ENCODE measurements at regions not wholly inside any gene's neighbourhood (a gene's known extent, or its start where the extent isn't known, plus 50 kb on each side); places are given as distances from the start of the nearest gene placed in this dataset.

DNA sequence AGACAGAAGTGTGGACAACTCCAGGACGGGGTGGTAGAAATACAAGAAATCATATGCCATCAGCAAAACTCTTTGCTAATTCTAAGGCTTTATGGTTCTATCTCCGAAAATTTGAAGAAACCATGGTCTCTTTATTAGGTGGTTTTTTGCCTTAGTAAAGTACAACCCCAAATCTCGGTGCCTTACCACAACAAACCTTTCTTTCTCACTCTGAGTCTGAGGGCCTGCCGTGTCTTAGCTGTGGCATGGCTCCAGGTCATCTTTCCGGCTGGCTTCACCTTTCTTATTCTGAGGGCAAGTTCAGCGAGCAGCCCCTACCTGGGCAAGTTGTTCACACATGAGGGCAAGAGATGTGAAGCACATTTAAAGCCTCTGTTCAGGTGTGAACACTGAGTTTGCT, 280.6 kb downstream of the TTLL7 start:
- no peak for DNase-seq

DNA sequence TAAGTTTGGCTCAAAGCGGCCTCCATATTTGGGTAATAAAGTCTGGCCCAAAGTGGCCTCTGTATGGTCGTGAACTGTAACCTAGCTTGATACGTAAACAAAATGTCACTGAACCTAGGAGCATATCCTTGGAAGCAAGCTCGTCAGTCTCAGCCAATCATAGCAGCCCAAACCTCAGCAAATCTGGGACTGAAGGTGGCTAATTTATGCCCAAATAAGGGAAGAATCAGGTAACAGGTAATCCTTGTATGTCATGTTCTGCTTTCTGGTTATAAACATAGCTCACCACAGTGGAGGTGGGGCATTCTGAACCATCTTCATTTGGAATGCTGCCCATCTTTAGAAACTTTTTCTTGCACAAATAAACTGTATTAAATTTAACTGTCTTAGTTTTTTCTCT, 281.1 kb downstream of the TTLL7 start:
- DNase-seq: no peak

DNA sequence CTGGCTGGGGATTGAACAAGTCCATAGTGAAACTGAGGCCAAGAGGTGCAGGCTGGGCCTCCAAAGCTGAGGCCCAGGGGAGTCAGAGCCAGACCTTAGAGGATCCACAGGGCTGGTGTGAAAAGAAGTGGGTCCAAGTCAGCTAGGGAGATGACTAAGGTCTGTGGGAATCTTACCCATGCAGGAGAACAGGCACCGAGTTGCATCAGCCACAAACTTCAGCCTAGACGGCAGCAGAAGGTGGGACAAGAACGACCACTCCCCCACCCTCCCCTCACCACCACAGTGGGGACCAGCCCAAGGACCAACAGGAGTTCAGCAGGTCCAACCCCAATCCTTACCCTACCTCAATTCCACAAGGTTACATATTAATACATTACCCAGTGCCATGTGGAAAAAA, 282.3 kb downstream of the TTLL7 start:
- no peak for DNase-seq

DNA sequence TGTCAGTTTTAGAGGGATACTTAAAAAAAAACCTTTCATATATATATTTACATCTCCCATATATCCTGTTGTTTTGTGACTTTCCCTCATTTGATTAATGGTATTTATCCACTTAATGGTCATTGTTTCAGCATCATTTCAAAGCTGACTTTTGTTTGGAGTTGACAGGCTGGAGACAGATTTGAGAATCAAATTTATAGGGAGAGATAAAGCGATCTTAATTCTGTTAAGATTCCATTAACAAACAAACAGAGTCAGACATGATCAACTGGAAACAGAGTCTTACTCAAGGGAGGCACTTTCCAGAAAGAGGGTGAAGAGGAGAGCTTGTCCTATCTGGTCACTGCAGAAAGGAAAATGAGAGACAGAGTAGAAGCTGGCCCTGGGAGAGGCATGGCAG, 283.4 kb downstream of the TTLL7 start:
- no peak for DNase-seq

DNA sequence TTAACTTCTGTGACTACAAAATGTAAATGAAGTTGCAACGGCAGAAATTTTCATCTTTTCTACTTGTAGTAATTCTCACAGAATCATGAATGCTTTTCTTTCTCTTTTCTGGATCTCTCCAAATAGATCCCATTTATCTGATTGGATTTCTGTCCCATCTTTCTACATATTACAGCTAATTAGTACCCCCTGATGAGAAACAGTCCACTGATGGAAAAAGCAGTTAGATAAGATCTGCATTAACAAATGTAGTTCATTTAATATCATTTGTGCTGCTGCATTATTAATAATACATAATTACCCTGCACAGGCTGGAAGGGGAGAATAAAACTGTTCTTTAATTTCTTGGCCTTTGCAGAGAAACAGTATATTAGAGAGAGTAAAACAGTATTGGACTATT, 289.3 kb downstream of the TTLL7 start:
- DNase-seq: no peak

DNA sequence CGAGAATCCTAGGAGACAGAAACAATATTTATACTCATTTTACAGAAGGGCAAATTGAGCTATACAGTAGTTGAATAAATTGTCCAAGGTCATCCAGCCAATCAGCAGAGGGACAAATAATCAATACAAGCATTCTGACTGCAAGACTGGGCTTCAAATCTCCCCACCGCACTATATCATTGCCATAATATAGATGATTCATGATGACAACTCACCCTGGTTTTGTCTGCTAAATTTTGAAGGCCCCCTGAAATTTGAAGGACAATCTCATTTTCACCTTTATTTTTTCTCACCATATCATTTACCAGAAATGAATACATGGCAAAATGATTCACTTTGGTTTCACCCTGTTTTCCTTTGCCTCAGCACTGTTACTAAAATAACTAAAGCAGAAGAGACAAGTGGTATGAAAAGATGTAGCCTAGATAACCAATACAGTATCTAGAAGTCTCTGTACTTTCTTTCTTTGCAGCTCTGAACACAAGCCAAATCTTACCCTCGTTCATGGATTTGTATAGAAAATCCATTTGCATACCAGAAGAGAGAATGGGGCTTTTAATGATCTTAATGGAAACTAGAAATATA, 292.5 kb downstream of the TTLL7 start:
- DNase-seq: no peak

DNA sequence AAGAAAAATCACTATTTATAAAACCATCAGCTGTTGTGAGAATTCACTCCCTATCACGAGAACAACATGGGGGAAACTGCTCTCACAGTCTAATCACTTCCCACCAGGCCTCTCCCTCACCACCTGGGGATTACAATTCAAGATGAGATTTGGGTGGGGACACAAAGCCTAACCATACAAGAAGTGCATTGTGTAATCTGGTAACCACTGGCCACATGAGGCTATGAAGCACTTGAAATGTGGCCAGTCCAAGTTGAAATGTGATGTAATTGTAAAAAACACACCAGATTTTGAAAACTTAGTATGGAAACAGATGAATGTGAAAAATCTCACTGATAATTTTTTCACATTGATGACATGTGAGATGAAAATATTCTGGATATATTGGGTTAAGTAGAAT, 293.8 kb downstream of the TTLL7 start:
- DNase-seq: no peak

DNA sequence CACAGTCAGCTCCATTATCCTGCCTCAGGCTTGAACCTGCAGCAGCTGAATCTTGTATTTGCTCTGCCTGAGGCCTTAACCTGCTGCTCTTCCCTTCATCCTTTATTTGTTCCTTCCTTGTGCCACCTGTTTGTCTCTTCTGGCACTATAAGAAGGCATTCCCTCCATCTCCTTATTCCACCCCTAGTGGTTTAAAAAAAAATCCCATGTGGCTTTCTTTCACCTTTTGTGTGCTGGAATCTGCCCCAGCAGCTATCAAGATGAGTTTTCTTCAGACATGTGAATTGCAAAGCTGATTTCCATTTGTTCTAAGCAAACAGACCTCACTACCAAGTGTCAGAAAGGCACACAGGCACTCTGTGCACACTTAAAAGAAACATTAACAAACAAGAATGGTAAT, 294.6 kb downstream of the TTLL7 start:
- no peak for DNase-seq

DNA sequence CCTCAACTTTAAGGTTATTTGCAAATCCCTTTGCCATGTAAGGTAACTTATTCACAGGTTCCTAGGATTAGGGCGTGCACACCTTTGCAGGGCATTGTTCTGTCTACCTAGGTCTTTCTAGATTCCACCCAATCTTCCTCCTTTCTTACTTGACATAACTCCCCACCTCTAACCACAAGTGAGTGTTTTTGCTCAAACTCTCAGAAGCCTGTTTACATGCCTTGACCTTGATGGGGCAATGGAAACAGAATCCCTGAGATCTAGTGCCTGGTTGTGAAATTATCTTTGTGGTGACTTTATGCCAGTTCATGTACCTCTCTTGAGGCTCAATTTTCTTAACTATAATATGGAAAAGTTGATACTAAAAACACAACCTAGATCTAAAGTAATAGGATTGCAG, 296.6 kb downstream of the TTLL7 start:
- no peak for DNase-seq

DNA sequence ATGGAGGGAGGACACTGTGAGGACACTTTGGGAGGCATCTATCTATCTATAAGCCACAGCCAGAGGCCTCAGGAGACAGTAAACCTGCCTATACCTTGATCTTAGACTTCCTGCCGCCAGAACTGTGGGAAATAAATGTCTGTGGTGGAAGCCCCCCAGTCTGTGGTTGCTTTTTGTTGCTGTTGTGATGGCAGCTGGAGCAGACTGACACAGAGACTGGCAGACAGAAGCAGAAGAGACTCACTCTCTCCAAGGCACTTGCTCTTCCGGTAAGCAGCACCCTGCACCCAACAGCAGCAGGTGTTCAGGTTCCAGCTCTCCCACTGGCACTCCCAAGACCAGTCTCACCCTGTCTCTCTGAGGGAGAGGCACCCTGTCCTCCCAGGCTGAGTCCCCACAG, 297.6 kb downstream of the TTLL7 start:
- DNase-seq: no peak

DNA sequence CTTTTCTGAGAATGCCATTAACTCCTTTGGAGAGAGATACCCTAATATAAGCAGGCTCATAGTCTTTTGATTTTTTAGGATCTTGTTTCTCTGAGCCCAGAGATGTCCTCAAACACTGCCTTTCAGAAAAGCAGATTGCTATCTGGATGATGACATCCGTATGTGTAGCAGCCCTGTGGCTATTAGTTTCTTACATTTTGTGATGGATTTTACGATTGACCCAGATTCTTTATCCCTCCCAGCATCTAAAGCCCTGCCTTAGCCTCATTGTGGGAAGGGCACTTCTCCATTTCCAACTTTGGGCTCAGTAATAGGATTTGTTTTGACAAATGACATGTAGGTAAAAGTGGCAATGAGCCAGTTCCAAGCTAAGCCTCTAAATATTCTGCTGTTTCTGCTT, 300.3 kb downstream of the TTLL7 start:
- no peak for DNase-seq

DNA sequence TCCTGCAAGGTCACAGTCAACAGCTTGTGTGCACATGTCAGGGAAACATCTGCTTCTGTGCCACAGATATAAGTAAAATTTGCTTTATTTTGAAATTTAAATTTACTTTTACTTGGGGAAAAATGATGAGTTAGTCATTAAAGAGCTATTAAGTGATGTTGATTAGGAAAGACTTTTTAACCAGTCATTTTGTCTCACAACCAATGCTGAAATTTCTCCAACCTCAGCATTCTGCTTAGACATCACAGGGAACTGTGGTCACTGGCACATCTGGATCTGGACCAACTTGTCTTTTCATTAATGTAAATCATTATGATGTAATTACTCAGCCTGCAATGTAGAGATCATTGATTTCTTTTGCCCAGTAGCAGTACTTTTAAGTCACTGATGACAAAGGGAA, 301.0 kb downstream of the TTLL7 start:
- no peak for DNase-seq

DNA sequence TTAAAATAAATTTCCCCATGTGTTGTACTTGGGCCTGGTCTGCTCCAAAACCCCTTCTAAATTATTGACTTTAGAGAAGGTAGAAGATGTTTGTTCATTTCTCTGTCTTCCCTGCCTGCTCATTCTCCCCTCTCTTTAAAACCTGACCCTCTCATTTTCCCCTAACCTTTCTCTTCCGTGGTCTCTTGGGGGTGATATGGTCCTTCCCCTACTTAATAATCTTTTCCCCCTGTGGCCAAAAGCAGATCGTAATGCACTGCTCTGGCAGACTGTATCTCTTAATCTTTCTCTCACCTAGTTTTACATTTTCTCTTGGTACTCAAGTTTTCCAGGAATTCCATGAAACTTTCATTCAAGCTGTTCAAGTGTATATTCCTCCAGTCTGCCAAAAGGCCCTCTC, 301.7 kb downstream of the TTLL7 start:
- DNase-seq: no peak

DNA sequence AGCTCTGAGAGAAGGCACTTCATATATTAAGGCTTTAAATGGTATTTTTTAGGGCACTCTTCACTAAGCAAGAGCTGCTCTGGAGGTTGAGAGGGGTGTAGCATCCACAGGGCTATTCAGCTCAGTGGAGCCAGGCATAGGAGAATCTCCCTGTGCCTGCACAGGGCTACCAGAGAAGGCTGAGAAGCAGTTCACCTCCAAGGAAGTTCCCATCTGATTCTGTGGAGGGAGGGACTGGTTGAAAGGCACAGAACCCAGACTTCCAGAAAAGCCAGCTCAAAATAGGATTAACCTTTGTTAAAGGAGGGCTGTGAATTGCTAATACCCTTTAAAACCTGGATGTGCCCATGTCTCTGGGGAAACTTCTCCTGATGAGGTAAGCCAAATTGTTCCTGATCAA, 304.5 kb downstream of the TTLL7 start:
- no peak for DNase-seq

DNA sequence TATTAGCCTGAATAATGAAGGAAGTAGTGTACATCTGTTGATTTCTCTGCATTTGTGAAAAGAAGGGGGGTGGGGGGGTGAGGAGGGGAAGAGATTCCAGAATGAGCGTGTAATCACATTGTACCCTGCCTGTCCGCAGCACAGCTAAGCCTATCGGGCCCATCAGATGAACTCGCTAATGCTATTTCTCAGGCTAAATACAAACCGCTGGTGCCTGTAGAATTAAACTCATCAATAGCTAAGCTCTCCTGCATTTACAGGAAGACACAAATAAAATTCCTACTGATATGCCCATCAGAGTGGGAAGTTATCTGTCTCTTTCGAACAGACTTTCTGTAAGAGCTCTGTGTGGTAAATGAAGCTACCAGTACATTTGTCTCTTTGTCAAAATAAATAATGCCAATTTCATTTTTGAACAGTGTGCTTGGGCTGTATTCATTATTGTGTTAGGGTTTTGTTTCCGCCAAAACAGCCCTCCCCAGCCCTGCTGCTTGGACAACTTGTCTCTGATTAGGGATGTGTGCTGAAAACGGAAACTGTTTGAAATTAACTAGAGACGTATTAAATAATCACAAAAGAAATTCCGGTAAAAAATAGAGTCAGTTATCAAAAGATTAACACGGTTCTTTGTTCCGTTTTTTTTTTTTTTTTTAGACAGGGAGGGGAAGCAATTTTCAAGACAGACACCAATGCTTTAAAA, 305.4 kb downstream of the TTLL7 start:
- DNase-seq: no peak

DNA sequence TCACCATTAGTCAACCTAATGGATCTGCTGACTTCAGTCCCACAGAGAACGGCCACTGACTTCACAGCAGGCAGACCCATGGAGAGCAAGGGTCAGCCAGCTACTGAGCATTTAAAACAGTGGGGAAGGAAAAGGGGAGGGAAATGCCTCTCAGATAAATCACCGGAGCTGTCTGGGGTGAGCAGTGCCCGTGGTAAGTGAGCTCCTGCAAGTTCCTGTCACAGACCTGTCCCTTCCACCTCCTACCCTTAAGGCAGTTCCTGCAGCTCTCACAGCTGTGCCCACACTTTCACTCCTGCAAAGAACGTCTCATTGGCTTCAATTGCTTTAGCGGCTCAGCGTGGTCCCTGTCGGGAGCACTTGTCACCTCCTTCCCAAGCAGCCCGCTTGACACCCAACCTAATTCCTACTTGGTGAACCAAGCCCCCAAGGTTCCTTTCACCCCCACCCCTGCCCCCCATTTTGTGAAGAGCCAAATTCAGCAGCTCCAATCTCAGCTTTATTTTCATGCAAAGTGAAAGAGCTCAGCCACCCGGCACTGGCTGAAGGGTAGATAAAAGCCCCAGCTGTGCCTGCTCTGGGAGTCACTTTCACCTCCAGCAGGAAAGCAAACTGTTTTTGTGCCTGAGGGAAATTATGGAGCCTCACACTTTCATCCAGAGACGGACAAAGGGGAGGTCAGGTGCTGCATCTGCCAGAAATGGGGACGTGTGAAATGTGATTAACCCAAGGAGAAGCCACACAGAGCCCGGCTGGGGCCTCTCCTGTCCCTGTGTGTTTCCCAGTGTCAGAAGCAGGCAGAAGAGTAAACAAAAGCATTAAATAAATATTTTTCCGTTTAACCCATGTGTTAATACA, 306.2 kb downstream of the TTLL7 start:
- no peak for DNase-seq

DNA sequence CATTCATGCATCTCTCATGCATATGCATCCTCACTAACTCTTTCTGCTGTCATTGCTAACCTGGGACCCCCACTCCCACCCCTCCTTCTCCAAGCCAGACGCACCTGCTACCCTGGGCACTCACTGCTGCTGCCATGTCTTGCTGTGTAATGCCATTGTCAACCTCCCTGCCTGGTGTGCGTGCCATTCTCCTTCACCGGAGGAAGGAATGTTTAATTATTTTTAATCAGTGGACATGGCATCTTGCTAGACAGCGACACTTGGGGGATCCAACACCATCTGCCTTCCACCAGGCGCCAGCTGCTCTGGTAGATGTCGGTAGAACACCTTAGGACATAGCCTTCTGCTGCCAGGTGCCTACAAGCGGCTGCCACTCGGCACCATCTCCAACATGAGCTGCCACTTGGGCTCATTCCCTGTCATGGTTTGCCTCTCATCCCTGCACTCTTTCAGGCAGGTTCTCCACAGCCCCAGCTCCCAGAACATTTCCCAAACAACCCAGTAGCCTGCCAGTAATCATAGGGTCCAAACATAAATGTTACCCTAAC, 306.9 kb downstream of the TTLL7 start:
- DNase-seq: no peak

DNA sequence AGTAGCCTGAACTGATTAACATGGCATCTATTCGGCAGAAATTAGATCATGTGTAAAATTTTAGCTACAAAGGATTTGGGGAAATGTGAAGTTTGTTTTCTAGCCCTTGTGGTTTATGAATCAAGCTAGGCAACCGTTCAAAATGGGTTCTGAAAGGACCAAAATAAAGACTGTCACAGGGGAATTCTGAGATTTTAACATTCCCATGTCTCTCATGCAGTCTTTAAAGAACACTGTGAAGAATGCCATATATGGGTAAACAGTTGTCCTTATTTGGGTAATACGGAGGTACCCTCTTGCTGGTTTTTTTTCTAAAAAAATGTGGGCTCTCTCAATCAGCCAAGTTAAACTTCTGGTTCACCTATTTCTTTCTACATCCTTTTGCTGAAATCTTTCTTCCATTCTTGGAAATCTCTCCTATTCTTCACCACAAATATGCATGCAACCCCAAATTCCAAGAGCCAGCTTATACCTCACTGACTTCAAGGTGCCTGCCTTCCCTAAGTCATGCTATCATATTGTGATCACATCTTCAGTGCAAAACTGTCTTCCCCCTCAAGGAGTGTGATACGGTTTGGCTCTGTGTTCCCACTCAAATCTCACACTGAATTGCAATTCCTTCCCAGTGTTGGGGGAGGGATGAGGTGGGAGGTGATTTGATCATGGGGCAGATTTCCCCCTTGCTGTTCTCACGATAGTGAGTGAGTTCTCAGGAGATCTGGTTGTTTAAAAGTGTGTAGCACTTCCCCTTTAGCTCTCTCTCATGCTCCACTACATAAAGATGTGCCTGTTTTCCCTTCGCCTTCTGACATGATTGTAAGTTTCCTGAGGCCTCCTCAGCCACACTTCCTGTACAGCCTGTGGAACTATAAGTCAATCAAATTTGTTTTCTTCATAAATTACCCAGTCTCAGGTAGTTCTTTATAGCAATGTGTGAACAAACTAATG, 308.7 kb downstream of the TTLL7 start:
- no peak for DNase-seq

DNA sequence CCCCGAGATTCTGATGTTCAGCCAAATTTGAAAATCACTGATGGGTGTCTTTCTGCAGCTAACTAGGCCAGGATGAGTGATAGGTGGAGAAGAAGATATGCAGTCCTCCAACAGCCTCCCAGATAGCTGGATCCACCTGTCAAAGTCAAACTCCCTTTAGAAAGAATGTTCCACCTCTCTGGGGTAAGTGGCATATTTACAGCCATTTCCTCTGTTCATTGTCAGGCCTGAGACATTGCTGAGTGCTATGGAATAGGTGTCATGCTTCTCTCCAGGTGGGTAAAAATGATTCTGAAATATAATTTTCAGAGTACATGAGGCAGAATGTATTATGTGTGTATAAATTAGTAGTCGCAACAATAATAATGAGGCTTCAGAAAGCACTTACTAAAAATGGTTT, 316.8 kb downstream of the TTLL7 start:
- DNase-seq: no peak

DNA sequence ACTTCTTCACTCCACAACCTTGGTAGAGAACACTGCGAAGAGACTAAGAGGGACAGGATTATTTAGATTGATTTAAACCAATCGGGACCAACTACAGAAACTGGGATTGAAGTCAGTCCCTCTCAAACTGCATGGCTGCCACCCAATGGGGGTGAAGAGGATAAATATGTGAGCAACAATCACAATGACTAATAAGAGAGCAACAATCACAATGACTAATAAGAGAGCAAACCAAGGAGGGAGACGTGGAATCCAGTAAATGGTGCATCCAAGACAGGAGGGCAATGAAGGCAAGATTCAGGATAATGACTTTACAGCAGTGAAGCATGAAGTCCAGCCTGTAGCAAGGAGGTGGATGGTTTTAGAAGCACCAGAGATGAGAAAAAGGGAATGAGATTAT, 322.8 kb downstream of the TTLL7 start:
- no peak for DNase-seq

DNA sequence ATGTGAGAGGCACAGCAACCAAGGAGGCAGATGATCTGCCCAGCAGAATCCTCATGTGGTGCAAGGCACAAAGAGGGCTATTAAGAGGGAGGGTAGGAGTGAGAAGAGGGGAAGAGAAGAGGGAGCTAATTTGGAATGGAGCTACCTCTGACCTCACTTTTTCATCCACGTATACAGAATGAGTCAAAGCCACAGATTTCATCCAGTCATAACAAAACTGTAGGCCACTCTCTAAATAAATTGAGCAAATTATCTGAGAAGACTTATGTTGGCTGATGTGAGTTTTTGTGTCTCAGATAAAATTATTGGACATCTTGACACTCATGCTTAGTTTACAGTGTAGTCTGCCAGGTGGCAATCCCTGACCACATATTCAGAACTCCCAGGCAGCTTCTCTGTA, 325.6 kb downstream of the TTLL7 start:
- DNase-seq: no peak

DNA sequence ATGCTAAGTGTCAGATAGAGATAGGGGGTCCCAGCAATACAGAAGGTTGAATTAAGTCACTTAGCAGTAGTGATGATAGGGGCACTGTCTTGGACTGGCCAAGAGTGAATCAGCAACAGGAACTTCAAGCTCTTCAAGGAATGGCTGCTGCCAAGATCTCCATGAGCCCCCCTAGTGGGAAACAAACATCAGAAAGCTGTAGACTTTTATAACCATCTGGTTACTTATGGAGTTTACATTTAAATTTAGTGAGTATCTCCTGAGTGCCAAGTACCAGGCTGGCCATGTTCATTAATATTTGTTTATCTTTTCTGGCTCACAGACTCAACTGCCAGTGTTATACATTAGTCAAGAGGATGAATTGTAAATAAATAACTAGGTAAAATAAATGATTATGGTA, 327.3 kb downstream of the TTLL7 start:
- DNase-seq: no peak

Data from inflammatory macrophage treated with lipopolysaccharide for 4 hours (primary cell).